Kidney glomerular epithelial cell (primary cell): ENCODE measurements at regions not wholly inside any gene's neighbourhood (a gene's known extent, or its start where the extent isn't known, plus 50 kb on each side); places are given as distances from the start of the nearest gene placed in this dataset.
"Not testable (repeated sequence)": the region's sequence is repeated elsewhere in the genome, so short reads cannot be mapped to it uniquely, and the experiment has no call there.

ENCODE experiments used
- DNase-seq: peaks from one replicate; lab custom pipeline; 2025; lab: John Stamatoyannopoulos, UW

DNA sequence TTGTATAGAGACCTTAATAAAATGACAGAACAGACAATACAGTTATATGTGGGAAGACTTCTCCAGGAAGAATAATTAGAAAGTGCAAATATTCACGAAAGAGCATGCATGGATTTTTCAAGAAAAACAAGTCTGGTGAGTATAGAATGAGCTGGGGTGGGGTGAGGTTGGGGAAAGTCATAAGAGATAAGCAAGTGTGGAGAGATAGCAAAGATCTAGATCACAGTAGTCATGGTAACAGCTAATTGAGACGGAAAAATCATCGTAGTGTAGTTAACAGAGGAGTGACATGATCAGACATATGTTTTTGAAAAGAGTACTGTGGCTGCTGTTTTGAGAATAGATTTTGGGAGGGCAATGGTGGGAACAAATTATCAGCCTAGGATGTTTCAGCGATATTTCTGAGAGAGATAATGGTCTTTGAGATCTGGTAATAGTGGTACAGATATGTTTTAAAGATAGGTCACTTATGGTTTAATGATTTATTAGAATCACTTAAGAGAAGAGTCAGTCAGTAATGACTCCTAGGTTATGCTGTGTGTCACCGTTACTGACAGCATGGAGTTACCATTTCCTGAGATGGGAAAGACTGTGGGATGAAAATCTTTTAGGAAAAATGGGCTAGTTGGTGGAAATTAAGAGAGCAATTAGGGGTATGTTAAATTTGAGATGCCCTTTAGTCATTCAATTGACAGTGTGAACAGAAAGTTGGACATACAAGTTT is 248.5 kb upstream of the SLC8A1 start:
- DNase-seq: no peak

DNA sequence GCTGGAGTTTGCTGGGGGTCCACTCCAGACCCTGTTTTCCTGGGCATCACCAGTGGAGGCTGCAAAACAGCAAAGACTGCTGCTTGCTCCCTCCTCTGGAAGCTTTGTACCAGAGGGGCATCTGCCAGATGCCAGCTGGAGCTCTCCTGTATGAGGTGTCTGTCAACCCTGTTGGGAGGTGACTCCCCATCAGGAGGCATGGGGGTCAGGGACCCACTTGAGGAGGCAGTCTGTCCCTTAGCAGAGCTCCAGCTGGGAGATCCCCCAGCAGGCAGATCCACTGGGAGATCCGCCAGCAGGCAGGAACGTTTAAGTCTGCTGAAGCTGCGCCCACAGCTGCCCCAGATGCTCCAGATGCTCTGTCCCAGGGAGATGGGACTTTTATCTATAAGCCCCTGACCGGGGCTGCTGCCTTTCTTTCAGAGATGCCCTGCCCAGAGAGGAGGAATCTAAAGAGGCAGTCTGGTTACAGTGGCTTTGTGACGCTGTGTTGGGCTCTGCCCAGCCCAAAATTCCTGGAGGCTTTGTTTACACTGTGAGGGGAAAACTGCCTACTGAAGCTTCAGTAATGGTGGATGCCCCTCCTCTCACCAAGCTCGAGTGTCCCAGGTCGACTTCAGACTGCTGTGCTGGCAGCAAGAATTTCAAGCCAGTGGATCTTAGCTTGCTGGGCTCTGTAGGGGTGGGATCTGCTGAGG is 260.5 kb upstream of the SLC8A1 start:
- DNase-seq: not testable (repeated sequence)

DNA sequence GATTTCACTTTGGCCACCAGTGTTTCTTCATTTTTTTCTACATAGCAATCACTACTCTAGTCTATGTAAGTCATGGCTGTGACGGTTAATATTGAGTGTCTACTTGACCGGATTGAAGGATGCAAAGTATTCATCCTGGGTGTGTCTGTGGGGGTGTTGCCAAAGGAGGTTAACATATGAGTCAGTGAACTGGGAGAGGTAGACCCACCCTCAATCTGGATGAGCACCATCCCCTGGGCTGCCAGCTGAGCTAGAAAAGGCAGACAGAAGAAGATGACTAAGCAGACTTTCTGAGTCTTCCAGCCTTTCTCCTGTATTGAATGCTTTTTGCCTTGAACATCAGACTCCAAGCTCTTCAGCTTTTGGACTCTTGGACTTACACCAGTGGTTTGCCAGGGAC is 265.0 kb upstream of the SLC8A1 start:
- DNase-seq: peak; percentile 26

DNA sequence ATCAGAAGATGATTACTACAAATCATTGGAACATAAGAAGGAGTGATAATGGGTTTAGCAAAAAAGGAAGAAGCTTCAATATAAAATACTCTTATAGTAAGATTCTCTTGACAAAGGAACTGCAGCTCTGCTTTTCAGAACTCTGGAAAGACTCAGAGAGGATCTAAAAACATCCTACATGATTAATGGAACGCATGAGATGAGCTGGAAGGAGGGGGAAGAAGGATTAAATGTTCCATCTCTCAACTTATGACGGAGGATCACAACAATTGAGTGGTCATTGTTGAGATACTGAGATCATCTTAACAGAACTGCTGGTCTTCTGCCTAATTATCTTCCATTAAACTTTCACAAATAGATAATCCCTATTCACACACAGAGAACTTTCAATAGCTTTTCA is 267.5 kb upstream of the SLC8A1 start:
- no peak for DNase-seq

DNA sequence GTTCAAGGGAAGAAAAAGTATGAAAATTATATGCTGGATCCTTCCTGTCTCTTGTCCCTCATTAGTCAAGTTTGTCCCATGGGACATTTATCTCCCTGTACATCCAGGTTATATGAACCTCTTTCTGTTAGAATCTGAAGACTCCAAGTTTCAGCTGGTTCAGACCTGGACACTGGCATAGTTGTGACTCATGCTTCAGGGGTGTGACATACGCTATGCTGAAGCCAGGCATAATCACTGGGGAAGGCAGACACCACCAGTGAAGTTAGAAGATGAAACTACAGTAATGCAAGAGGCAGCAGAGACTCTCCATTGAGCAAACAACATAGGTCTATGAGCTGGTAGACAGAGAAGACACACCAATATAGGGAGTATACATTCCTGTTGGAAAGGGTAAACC is 269.7 kb upstream of the SLC8A1 start:
- peak; percentile 14 for DNase-seq

DNA sequence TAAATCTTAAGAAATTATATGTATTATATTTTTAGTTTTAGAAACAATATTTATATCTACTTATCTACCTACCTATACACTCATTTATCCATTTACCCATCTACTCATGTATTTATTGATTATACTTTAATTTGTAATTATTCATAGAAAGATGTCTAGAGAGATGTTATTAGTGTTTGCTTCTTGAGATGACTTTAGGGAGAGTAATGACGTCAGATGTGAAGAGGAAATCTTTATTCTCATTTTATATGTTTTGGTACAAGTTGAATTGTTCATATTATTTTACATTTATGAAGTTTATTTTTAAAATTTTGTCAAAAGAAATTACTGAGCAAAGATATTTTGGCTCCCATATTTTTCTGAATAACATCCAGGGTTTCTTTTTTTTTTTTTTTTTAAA is 271.3 kb upstream of the SLC8A1 start:
- no peak for DNase-seq

DNA sequence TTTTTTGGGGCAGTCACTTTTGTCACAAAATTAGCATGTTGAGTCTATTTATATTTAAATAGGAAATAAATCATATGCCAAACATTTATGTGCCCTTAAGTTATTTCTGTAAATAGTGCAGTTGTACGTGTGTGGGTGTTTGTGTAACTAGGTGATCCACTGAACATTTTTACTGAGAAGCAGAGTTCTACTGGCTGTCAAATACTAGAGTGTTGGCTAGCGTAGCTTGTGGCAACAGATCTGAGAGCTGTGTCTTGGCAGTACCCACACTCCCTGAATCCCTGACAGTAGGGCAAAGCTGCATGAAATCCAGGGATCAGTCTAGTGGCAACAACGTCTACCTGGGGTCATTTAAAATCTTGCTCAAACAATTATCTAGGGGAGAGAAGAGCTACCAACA is 273.1 kb upstream of the SLC8A1 start:
- no peak for DNase-seq

DNA sequence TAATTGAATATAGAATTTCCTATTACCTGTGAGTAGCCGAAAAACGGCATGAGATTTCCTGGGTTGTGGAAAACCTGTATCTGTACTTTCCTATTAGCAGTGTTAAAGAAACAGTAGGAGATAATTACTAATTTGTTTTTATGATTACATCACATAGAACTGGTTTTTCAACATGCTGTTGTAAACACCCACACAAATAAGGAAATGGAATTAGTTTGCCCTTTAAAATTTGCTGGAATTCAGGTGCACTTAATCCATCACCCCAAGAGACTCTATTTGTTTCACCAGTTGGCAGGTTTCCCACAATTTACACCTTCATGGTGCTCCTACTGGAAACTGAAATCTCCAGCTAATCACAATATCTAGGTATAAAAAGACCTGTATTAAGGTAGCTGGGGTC is 274.1 kb upstream of the SLC8A1 start:
- no peak for DNase-seq

DNA sequence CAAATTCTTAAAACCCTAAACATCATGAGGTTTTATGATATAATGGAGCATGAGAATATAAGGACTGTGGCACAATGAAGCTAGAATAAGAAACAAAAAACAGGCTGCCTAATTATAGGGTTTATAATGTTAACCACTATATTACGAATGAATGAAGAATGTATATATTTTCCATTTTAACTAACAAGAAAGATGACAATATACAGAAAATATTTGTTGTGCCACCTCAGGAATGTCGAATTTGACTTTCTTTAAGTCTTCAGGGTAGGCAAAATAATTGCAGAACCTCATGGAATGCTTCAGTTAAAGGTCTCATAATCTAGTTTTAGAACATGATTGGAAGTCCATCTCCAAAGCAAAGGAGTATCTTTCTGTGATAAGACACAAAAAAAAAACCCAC is 282.9 kb upstream of the SLC8A1 start:
- DNase-seq: no peak

DNA sequence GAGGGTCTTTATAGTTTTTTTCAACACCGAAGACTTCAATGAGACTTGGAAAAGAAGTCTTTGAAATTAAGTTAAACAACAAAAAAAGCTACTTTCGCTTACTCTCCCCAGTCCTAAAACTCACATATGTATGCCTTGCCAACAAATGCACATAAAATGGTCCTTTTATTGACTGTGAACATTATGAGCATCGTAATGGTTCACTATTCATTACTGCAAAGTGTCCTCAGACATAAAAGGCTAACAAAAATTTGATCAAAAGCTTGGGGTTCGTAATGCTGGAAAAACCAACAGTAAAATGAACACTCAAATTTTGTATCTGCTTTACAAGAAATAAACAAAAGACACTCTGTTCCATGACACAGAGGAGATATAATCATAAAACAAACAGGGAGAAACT is 285.3 kb upstream of the SLC8A1 start:
- no peak for DNase-seq

DNA sequence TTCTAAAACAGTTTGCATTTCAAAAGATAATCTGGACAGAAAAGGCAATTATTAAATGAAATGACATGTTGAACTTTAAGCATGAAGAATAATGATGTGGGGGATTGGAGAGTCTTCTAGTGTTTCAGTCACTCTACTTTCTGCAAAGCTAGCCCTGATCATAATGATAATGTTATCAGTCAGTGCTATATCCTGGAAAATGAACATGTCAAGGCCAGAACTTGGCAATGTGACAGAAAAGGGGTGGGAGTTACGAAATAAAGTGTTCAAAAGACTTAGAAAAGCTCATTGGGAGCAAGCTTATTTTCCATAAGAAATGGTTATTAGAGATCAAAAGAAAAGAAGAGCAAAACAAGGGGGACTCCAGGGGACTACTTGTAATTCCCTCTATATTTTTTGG is 288.5 kb upstream of the SLC8A1 start:
- DNase-seq: no peak

DNA sequence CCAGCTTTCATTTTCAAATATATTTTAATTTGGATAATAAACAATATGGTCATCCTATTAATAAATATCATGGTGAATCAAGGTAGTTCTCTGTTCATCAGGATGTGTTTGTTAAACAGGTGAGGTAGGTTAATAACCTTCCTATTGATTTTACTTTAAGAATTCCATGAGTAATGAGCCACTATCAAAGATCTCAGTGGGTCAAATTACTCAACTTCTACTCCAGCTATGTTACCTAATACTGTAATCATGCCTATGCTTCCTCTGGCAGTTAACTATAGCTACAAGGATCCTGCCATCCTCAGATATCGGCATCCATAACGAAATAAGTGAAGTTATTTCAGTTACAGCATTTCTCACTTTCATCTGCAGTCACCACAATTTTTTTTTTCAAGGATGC is 289.6 kb upstream of the SLC8A1 start:
- DNase-seq: no peak

DNA sequence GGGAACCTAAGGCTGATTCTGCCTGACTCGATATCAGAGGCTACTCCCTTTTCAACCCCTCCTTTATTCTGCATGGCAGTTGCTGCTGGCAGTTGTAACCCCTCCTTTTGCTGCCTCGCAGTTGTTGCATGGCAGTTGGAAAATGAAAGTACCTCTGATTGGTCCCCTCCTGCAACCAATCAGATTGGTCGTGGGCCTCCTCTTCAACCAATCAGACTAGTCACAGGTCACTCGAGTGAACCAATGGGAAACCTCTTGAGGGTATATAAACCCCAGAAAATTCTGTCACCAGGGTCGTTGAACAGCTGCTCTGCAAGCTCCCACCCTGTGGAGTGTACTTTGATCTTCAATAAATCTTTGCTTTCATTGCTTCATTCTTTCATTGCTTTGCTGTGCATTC is 294.3 kb upstream of the SLC8A1 start:
- no peak for DNase-seq

DNA sequence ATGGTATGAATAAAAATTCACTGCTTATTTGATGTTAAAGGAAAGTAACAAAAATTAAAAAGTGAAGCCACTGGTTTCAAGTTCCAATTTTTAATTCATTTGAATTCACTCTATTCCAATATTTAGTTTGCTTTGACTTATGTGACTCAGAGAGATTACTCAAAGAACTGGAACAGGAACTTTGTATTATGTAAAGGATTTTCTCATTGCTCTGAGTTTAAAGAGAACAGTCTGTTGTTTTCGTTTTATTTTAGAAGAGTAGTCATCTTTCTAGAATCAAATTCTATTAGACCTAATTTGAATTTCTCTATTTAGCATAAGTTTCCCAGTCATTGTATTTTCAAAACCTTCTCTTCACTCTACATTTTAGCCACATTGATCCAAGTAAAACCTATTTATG is 300.1 kb upstream of the SLC8A1 start:
- DNase-seq: no peak

DNA sequence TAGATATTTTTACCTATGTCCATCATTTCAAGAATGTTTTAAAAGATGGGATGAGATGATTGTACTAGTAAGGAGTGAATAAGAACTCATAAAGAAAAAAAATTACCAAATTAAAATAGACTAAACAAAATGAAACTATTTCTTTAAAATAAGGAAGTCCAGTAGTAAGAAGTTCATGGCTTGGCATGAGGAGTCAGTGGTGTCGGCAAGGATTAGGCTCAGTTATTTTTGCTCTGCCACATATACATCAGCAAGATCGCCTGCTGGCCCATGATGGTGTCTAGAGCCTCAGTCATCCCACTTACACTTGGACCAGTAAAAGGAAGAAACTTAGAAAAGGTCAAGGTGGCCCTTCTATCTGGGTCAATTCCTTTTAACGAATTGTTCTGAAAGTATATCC is 300.9 kb upstream of the SLC8A1 start:
- DNase-seq: no peak

DNA sequence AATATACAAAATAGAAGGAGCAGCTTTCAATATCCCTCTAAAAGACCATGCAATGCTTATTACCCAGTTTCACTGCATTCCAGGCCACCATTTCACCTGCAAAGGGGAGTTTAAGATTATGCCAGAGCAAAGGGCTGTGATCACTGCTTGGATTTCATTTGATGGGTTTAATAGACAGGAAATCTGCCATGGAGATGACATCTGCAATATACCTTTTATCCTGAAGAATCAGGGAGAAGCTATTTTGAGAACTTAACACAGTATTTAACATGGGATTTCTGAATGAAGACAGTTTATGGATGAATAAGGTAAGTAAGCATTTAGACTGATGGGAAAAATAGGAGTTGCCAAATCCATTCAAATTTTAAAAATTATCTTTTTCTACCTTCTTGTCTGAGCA is 303.0 kb upstream of the SLC8A1 start:
- no peak for DNase-seq

DNA sequence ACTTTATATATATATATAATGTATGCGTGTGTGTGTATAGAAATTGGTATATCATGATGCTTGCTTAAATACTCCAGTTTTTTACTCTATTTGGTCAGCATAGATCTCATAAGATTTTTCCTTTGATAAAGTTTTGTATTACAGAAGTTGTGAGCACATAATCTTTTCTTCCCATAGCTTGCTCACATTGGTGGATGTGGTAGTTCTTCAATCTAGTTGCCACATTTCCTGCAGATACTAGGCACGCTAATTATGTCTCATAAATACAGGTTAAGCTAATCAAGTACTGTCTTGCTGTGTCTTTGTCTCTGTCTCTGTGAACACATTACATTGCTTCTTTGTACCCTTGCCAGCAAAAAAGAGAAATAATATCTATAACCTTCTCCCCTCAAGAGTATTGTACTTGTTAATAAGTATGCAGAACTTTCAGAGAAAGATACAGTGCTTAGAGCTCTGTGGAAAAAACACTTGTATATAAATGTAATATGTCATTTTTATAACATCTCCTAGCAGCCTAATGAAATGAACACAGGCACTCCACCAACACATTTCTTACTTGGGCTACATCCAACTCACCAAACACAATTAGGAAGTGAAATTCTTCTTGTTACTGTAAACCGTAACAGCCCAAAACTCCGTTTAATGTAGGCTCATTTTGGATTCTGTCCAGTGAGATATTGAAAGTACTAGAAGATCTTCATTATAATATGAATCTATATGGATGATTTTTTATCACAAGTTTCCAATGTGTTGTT is 306.7 kb upstream of the SLC8A1 start:
- no peak for DNase-seq

DNA sequence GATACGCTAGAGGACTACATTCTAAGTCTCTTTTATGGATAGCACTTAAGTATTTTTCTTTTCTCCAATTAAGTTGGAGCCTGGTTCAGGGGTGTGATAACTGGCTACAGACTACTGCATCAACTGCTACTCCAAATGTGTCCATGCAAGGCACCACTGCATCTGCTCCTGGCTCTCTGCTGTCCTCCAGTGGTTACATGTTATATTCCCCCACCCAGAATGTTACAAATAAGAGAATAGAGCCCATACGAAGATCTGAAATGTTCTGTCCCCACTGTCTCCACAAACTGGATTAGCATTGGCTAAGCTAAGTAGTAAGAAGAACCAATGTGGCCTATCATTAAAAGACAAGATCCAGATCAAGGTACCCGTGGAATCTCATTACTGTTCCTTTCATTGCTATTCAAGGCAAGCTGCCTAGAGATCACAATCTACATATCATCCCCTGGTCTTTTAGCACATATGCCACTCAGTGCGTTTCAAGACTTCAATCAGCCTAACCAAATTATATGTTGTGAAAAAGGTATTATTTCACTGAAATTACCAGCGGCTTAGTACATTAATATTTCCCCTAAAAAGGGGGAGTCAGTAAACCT is 308.3 kb upstream of the SLC8A1 start:
- DNase-seq: peak; percentile 57

DNA sequence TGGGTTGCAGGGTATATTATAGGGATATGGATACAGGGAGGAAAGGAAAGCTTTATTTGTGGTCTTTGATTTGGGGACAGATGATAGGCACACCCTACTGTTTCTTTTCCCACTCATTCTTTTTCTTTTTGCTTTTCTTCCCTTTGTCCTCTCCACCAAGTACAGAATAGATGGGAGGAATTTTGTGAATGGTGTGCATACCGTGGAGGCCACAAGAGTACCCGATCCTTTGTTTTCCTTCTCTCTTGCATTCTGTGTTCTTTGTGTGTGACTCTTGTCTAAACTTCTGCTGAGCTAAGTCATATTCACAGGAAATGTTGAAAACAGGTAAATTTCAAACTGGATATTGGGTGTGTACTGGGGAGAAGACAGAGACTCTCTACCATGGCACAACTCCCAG is 321.4 kb upstream of the SLC8A1 start:
- no peak for DNase-seq

DNA sequence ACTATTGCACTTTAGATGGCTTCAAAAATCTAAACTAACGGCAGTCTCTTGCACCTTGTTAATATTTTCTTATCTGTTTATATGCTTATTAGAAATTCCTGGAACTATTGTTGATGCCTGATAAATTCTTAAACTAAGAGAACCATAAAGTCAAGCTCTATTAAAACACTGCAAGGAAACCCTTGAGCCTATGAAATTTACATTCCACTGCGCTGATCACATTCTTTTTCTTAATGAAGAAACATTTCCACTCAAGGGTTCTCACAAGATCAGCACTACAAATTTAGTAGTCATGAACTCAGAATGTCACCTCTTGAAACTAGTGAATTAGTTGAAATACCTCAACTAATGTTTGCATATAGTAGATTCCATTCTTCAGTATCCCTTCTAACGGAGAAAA is 331.8 kb upstream of the SLC8A1 start:
- DNase-seq: no peak

DNA sequence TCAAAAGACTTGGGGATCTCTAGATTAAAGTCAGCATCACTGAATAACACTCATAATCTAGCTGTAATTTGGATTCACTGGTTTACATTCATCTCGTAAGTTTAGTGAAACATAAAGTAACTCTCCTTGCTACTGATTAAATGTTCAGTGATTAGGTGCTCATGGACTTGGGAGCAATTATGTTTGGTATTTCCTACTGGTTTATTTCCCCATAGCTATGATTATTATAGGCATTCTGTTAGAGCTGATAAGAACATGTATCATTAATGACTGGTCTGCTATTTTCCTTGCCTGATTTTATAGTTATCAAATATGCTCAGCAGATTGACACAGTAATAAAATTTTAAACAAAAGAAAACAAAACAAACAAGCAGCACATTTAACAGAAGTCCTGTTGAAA is 334.7 kb upstream of the SLC8A1 start:
- no peak for DNase-seq

DNA sequence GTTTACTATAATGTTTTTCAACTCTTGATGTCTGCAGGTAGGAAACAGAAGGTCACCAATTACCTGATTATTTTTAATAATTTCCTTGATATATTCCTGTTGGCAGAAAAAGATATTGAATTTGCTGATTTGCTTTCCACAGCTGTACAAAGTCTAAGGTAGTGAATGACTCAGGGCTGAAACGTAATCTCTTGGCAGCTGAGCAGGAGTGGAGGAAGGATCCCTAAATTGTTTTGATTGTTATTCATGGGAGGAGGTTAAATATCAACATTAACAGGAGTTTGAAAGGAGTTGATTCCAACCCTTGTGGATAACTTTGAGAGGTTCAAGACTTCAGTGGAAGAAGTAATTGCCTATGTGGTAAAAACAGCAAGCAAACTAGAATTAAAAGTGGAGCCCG is 345.2 kb upstream of the SLC8A1 start:
- DNase-seq: peak; percentile 48

DNA sequence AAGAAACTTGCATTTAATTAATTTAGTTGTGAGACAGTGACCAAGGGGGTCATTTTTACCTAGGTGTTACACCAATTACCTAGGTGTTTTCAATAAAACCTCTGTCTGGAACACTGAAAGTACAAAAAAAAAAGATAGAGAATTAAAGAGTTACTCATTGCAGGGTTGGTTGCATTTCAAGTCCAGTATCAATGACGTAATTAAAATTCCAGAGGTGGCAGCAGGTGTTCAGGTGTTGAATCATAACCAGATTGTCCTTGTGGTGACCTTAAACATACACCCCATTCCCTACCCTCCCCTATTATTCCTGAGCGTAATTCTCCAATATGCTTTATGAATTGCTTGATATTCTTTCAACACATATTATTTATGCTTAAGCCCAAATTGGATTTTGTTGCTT is 352.0 kb upstream of the SLC8A1 start:
- peak; percentile 23 for DNase-seq
